ENCODE measurements at regions not wholly inside any gene's neighbourhood (a gene's known extent, or its start where the extent isn't known, plus 50 kb on each side); places are given as distances from the start of the nearest gene placed in this dataset.

GRCh38 chr13:44293908-44294735 lies 79.5 kb upstream of the SERP2 start:
- TF ChIP-seq, protein P1, sequence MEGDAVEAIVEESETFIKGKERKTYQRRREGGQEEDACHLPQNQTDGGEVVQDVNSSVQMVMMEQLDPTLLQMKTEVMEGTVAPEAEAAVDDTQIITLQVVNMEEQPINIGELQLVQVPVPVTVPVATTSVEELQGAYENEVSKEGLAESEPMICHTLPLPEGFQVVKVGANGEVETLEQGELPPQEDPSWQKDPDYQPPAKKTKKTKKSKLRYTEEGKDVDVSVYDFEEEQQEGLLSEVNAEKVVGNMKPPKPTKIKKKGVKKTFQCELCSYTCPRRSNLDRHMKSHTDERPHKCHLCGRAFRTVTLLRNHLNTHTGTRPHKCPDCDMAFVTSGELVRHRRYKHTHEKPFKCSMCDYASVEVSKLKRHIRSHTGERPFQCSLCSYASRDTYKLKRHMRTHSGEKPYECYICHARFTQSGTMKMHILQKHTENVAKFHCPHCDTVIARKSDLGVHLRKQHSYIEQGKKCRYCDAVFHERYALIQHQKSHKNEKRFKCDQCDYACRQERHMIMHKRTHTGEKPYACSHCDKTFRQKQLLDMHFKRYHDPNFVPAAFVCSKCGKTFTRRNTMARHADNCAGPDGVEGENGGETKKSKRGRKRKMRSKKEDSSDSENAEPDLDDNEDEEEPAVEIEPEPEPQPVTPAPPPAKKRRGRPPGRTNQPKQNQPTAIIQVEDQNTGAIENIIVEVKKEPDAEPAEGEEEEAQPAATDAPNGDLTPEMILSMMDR (IDR thresholded peaks at IDR 0.05 in 4 of 5, conservative IDR thresholded peaks at IDR 0.05 in 1 of 5): no peak
- TF ChIP-seq POLR2A (IDR thresholded peaks at IDR 0.05): no peak
